NB4 (cell line): ENCODE measurements at regions not wholly inside any gene's neighbourhood (a gene's known extent, or its start where the extent isn't known, plus 50 kb on each side); places are given as distances from the start of the nearest gene placed in this dataset.

Experiments used
- POLR2A ChIP-seq: IDR thresholded peaks from 2 replicates; pipeline ENCODE4 v1.6.1; 2011; ENCODE audit warnings: mild to moderate bottlenecking; ENCODE audit not compliant: insufficient read length; ENCODE audit errors: extremely low read depth
- TF ChIP-seq, protein P1 (sequence below): IDR thresholded peaks from one replicate; pipeline ENCODE4 v1.5.1; 2012; ENCODE audit warnings: low read depth, low read length

DNA sequence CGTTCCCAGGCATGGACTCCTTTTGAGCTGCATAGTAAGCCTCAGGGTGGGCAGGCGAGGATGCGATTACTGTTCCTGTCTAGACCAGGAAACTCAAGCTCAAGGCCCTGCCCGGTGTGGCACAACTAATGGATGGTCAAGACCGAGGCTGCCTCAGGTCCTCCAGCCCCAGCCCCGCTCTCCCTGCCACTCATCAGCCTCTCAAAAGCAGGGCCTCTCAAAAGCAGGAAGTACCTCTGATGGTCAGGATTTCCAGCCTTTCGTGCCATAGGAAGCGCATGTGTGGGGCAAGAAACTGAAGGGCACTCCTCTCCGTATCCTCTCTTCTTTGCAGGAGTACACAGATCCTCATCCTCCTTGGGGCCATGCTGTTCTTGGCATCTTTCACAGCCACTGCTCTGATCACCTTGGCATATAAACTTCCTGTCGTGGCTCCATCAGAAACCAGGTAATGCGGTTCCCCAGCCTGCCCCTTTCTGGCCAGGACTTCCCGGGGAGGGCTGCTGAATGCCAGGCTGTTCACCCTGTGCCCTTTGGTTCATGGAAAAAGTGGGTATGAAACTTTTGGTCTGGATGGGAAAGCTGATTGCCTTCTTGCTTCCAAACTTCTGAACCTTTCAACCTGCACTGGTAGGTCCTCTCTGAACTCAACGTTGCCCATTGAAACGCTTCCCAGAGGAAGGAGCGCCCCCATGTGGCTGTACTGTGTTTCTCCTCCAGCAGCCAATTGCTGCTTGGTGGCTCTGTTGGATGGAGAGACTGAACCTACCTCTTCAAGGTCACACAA, 82.8 kb upstream of the SEC11C start:
- TF ChIP-seq, protein P1, sequence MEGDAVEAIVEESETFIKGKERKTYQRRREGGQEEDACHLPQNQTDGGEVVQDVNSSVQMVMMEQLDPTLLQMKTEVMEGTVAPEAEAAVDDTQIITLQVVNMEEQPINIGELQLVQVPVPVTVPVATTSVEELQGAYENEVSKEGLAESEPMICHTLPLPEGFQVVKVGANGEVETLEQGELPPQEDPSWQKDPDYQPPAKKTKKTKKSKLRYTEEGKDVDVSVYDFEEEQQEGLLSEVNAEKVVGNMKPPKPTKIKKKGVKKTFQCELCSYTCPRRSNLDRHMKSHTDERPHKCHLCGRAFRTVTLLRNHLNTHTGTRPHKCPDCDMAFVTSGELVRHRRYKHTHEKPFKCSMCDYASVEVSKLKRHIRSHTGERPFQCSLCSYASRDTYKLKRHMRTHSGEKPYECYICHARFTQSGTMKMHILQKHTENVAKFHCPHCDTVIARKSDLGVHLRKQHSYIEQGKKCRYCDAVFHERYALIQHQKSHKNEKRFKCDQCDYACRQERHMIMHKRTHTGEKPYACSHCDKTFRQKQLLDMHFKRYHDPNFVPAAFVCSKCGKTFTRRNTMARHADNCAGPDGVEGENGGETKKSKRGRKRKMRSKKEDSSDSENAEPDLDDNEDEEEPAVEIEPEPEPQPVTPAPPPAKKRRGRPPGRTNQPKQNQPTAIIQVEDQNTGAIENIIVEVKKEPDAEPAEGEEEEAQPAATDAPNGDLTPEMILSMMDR, result peak; percentile 44
- TF ChIP-seq POLR2A, result no peak
